ENCODE measurements at regions not wholly inside any gene's neighbourhood (a gene's known extent, or its start where the extent isn't known, plus 50 kb on each side); places are given as distances from the start of the nearest gene placed in this dataset.

- Histone ChIP-seq H3K9ac (ENCODE audit: low read depth in 1 of 2, low read length in 2 of 2) (no peak overlapping the region), H3K4me1 (ENCODE audit: control insufficient read depth in 4 of 4, insufficient read depth in 4 of 4, low read length in 3 of 4) (no peaks in the 10 kb centered on the region), H3K27me3 (ENCODE audit: control insufficient read depth in 4 of 4, insufficient read depth in 4 of 4, low read length in 3 of 4) (peaks cover 0 to 5% (median 0%) of the 10 kb centered on the region in 4 donors), H3K9me3 (ENCODE audit: control insufficient read depth in 4 of 4, low read length in 3 of 4) (no peaks in the 10 kb centered on the region), H3K36me3 (ENCODE audit: control insufficient read depth in 4 of 4, insufficient read depth in 3 of 4, low read depth in 1 of 4, low read length in 3 of 4) (no peaks in the 10 kb centered on the region), H3K4me3 (ENCODE audit: low read depth in 1 of 3, low read length in 3 of 3) (no peak overlapping the region), H3K27ac (ENCODE audit: low read depth in 1 of 2, low read length in 2 of 2) (no peak overlapping the region)
- DNase-seq (ENCODE audit: low spot score): no peak
- WGBS: 51% methylated on average over 9 of the region's 9 CpGs
- TF ChIP-seq SP1 (IDR thresholded peaks at IDR 0.05): no peak
- no peak for TF ChIP-seq EGR1 (IDR thresholded peaks at IDR 0.05; ENCODE audit: low read depth in 2 of 2)
- no peak for TF ChIP-seq HNF4A (conservative IDR thresholded peaks at IDR 0.05)
- TF ChIP-seq MAX (IDR thresholded peaks at IDR 0.05): no peak
- TF ChIP-seq RAD21 (IDR thresholded peaks at IDR 0.05): peak in 1 of 2 donors; percentile 24
- TF ChIP-seq GABPA (IDR thresholded peaks at IDR 0.05 in 1 of 2, conservative IDR thresholded peaks at IDR 0.05 in 1 of 2): no peak
- peak; percentile 34 for TF ChIP-seq NR2F2 (IDR thresholded peaks at IDR 0.05)
- no peak for TF ChIP-seq REST (IDR thresholded peaks at IDR 0.05)
- no peak for TF ChIP-seq RXRA (IDR thresholded peaks at IDR 0.05)
Measured at GRCh38 chr13:59458908-59459579, 704.7 kb downstream of the DIAPH3 start.

- H3K27ac ChIP-seq (ENCODE audit: low read depth in 1 of 2, low read length in 2 of 2): no peak overlapping the region
- TF ChIP-seq RXRA (IDR thresholded peaks at IDR 0.05): no peak
- no peak for TF ChIP-seq MAX (IDR thresholded peaks at IDR 0.05)
- TF ChIP-seq FOXA2 (IDR thresholded peaks at IDR 0.05): no peak
- TF ChIP-seq HNF4A (conservative IDR thresholded peaks at IDR 0.05): no peak
- TF ChIP-seq ZBTB33 (IDR thresholded peaks at IDR 0.05): no peak
- no peak for TF ChIP-seq REST (IDR thresholded peaks at IDR 0.05)
- TF ChIP-seq JUND (IDR thresholded peaks at IDR 0.05): no peak
- no peak for TF ChIP-seq GABPA (IDR thresholded peaks at IDR 0.05 in 1 of 2, conservative IDR thresholded peaks at IDR 0.05 in 1 of 2)
- TF ChIP-seq RAD21 (IDR thresholded peaks at IDR 0.05): no peak
- TF ChIP-seq NR2F2 (IDR thresholded peaks at IDR 0.05): no peak
- TF ChIP-seq TAF1 (conservative IDR thresholded peaks at IDR 0.05): no peak
- TF ChIP-seq HNF4G (IDR thresholded peaks at IDR 0.05): no peak
- TF ChIP-seq FOXA1 (IDR thresholded peaks at IDR 0.05): no peak
- no peak for TF ChIP-seq ATF3 (IDR thresholded peaks at IDR 0.05)
- H3K9me3 ChIP-seq (ENCODE audit: control insufficient read depth in 4 of 4, low read length in 3 of 4): no peaks in the 10 kb centered on the region
- no peaks in the 10 kb centered on the region for H3K36me3 ChIP-seq (ENCODE audit: control insufficient read depth in 4 of 4, insufficient read depth in 3 of 4, low read depth in 1 of 4, low read length in 3 of 4)
- no peaks in the 10 kb centered on the region for H3K4me1 ChIP-seq (ENCODE audit: control insufficient read depth in 4 of 4, insufficient read depth in 4 of 4, low read length in 3 of 4)
- H3K4me3 ChIP-seq (ENCODE audit: low read depth in 1 of 3, low read length in 3 of 3): no peak overlapping the region
- H3K9ac ChIP-seq (ENCODE audit: low read depth in 1 of 2, low read length in 2 of 2): no peak overlapping the region
- DNase-seq (ENCODE audit: low spot score): no peak
- H3K27me3 ChIP-seq (ENCODE audit: control insufficient read depth in 4 of 4, insufficient read depth in 4 of 4, low read length in 3 of 4): peaks cover 0 to 5% (median 0%) of the 10 kb centered on the region in 4 donors
- WGBS: 83% methylated on average over 2 of the region's 2 CpGs
Measured at GRCh38 chr13:59459972-59460371, 703.8 kb downstream of the DIAPH3 start.
